ENCODE measurements at regions not wholly inside any gene's neighbourhood (a gene's known extent, or its start where the extent isn't known, plus 50 kb on each side); places are given as distances from the start of the nearest gene placed in this dataset.

GRCh38 chr12:46519407-46519806 is 146.8 kb upstream of the SLC38A2 start:
- ChIA-PET POLR2A (no interaction called here), CTCF (no interaction called here)
- TF ChIP-seq TARDBP (IDR thresholded peaks at IDR 0.05) = no peak
- no peak for TF ChIP-seq L3MBTL2 (conservative IDR thresholded peaks at IDR 0.05)
- no peak for TF ChIP-seq SUZ12 (IDR thresholded peaks at IDR 0.05)
- TF ChIP-seq ARNT (IDR thresholded peaks at IDR 0.05) = no peak
- TF ChIP-seq, protein P1, sequence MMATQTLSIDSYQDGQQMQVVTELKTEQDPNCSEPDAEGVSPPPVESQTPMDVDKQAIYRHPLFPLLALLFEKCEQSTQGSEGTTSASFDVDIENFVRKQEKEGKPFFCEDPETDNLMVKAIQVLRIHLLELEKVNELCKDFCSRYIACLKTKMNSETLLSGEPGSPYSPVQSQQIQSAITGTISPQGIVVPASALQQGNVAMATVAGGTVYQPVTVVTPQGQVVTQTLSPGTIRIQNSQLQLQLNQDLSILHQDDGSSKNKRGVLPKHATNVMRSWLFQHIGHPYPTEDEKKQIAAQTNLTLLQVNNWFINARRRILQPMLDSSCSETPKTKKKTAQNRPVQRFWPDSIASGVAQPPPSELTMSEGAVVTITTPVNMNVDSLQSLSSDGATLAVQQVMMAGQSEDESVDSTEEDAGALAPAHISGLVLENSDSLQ (IDR thresholded peaks at IDR 0.05) = no peak
- TF ChIP-seq SP1 (IDR thresholded peaks at IDR 0.05) = no peak
- TF ChIP-seq HDGF (IDR thresholded peaks at IDR 0.05; ENCODE audit: borderline replicate concordance) = no peak
- TF ChIP-seq ELF4 (IDR thresholded peaks at IDR 0.05) = no peak
- TF ChIP-seq NFRKB (IDR thresholded peaks at IDR 0.05) = no peak
- no peak for DNase-seq (ENCODE audit: extremely low spot score)

- TF ChIP-seq LEF1 (IDR thresholded peaks at IDR 0.05; ENCODE audit: borderline replicate concordance) = no peak
- TF ChIP-seq ZNF384 (IDR thresholded peaks at IDR 0.05) = no peak
- no peak for TF ChIP-seq SP1 (IDR thresholded peaks at IDR 0.05)
- TF ChIP-seq HDGF (IDR thresholded peaks at IDR 0.05; ENCODE audit: borderline replicate concordance) = no peak
- no peak for TF ChIP-seq FOXM1 (IDR thresholded peaks at IDR 0.05; ENCODE audit: borderline replicate concordance)
- TF ChIP-seq ARNT (IDR thresholded peaks at IDR 0.05) = no peak
- no peak for TF ChIP-seq NFRKB (IDR thresholded peaks at IDR 0.05)
- no peak for TF ChIP-seq FOXA1 (IDR thresholded peaks at IDR 0.05)
- no peak for TF ChIP-seq BHLHE40 (IDR thresholded peaks at IDR 0.05; ENCODE audit: borderline replicate concordance)
- no peak for TF ChIP-seq TARDBP (IDR thresholded peaks at IDR 0.05)
- TF ChIP-seq, protein P1 (IDR thresholded peaks at IDR 0.05) = no peak
- no peak for TF ChIP-seq CTBP1 (IDR thresholded peaks at IDR 0.05; ENCODE audit: borderline replicate concordance)
- TF ChIP-seq L3MBTL2 (conservative IDR thresholded peaks at IDR 0.05) = no peak
- no peak for TF ChIP-seq ELF4 (IDR thresholded peaks at IDR 0.05)
- no peak for TF ChIP-seq SUZ12 (IDR thresholded peaks at IDR 0.05)
- no peak for TF ChIP-seq FOXK2 (IDR thresholded peaks at IDR 0.05)
- CTCF ChIA-PET = no interaction called here
- no peak for DNase-seq (ENCODE audit: extremely low spot score)
- POLR2A ChIA-PET = no interaction called here
Measured at GRCh38 chr12:46518729-46519128, 146.2 kb upstream of the SLC38A2 start.

- POLR2A ChIA-PET = no interaction called here
- CTCF ChIA-PET = no interaction called here
- no peak for DNase-seq (ENCODE audit: extremely low spot score)
- TF ChIP-seq SP1 (IDR thresholded peaks at IDR 0.05) (no peak), NFRKB (IDR thresholded peaks at IDR 0.05) (no peak), SUZ12 (IDR thresholded peaks at IDR 0.05) (no peak), LEF1 (IDR thresholded peaks at IDR 0.05; ENCODE audit: borderline replicate concordance) (no peak), ZNF384 (IDR thresholded peaks at IDR 0.05) (no peak), FOXM1 (IDR thresholded peaks at IDR 0.05; ENCODE audit: borderline replicate concordance) (no peak), L3MBTL2 (conservative IDR thresholded peaks at IDR 0.05) (no peak), TARDBP (IDR thresholded peaks at IDR 0.05) (no peak), ARNT (IDR thresholded peaks at IDR 0.05) (no peak), HDGF (IDR thresholded peaks at IDR 0.05; ENCODE audit: borderline replicate concordance) (no peak), FOXA1 (IDR thresholded peaks at IDR 0.05) (no peak), FOXK2 (IDR thresholded peaks at IDR 0.05) (no peak), CTBP1 (IDR thresholded peaks at IDR 0.05; ENCODE audit: borderline replicate concordance) (no peak), ELF4 (IDR thresholded peaks at IDR 0.05) (no peak), BHLHE40 (IDR thresholded peaks at IDR 0.05; ENCODE audit: borderline replicate concordance) (no peak)
- TF ChIP-seq, protein P1 (IDR thresholded peaks at IDR 0.05) = no peak
Measured at GRCh38 chr12:46518169-46518568, 145.6 kb upstream of the SLC38A2 start.

DNA sequence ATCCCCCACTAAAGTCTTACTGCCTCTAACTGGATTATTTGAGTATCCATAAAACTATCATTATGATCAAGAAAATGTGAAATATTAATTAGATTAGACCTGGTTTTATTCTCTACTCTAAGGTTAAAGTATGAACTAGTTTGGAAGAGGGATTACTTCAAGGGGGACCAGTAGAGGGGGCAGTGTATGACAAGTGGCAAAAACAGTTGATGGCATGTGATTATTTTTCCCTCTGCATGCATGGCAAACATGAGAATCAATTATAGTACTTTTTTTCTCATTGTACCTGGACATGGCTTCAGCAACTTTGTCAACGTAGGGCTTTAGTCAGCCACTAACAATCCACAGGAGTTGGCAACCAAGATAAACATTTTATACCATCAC is 145.0 kb upstream of the SLC38A2 start:
- POLR2A ChIA-PET = no interaction called here
- CTCF ChIA-PET = no interaction called here
- TF ChIP-seq ARNT (IDR thresholded peaks at IDR 0.05) = no peak
- no peak for TF ChIP-seq FOXA1 (IDR thresholded peaks at IDR 0.05)
- TF ChIP-seq HDGF (IDR thresholded peaks at IDR 0.05; ENCODE audit: borderline replicate concordance) = no peak
- TF ChIP-seq, protein P1 (IDR thresholded peaks at IDR 0.05) = no peak
- no peak for TF ChIP-seq SP1 (IDR thresholded peaks at IDR 0.05)
- no peak for TF ChIP-seq L3MBTL2 (conservative IDR thresholded peaks at IDR 0.05)
- TF ChIP-seq TARDBP (IDR thresholded peaks at IDR 0.05) = no peak
- no peak for TF ChIP-seq BHLHE40 (IDR thresholded peaks at IDR 0.05; ENCODE audit: borderline replicate concordance)
- TF ChIP-seq LEF1 (IDR thresholded peaks at IDR 0.05; ENCODE audit: borderline replicate concordance) = no peak
- no peak for TF ChIP-seq SUZ12 (IDR thresholded peaks at IDR 0.05)
- no peak for DNase-seq (ENCODE audit: extremely low spot score)

DNA sequence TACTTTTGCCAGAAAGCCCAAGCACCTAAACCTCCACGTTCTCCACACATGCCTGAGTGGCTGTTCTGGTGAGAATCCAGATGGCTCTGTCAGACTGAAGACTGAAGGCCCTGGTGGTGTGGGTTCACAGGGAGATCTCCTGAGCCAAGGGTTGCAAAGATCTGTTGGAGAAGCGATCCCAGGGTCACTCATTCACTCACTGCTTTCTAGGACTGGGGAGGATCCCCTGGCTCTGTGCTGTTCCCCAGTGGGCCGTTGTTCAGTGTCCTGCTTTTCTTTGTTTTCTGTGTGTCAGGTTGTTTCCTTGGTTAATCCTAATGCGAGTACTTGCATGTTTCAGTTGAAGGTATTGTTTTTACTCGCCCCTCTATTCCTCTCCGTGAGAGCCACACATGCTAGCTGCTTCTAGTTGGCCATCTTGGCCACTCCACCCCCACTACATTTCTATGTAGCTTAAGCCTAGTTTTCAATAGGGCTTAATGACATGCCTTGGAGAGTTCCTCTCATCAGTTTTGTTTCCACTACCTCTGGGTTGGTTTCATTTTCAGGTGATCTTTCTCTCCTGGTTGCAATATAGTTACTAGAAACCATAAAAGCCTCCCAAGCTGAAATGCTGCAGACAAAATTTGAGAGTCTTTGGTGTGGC is 144.5 kb upstream of the SLC38A2 start:
- TF ChIP-seq FOXK2 (IDR thresholded peaks at IDR 0.05) = no peak
- TF ChIP-seq ARNT (IDR thresholded peaks at IDR 0.05) = no peak
- ChIA-PET CTCF (no interaction called here), POLR2A (no interaction called here)
- DNase-seq (ENCODE audit: extremely low spot score) = no peak

Measured in HEK293T (cell line).